Liver (tissue), 8 donors: ENCODE measurements at regions not wholly inside any gene's neighbourhood (a gene's known extent, or its start where the extent isn't known, plus 50 kb on each side); places are given as distances from the start of the nearest gene placed in this dataset.

ENCODE experiments used
- DNase-seq: peaks from one replicate; pipeline ENCODE4 v3.0.0-alpha.2; 2017; ENCODE audit warnings: low spot score
- H3K27ac ChIP-seq, 2 donors: one replicate each; pipeline ENCODE4 v1.7.0; 2013; ENCODE audit warnings: inconsistent platforms in 2 of 2, low read length in 2 of 2, control low read depth in 1 of 2, low read depth in 1 of 2, mild to moderate bottlenecking in 1 of 2
- H3K27me3 ChIP-seq, 4 donors: one replicate each; pipeline versions ENCODE4 v1.6.1 to v1.7.0; 2013; ENCODE audit warnings: low read length in 3 of 4, inconsistent platforms in 1 of 4, mild to moderate bottlenecking in 1 of 4, moderate library complexity in 1 of 4; ENCODE audit not compliant: control insufficient read depth in 4 of 4, insufficient read depth in 4 of 4
- H3K36me3 ChIP-seq, 4 donors: one replicate each; pipeline versions ENCODE4 v1.6.1 to v1.7.0; 2013; ENCODE audit warnings: low read length in 3 of 4, mild to moderate bottlenecking in 3 of 4, low read depth in 1 of 4, moderate library complexity in 1 of 4; ENCODE audit not compliant: control insufficient read depth in 4 of 4, insufficient read depth in 3 of 4
- H3K4me1 ChIP-seq, 4 donors: one replicate each; pipeline versions ENCODE4 v1.6.1 to v1.7.0; 2013; ENCODE audit warnings: low read length in 3 of 4, mild to moderate bottlenecking in 3 of 4, moderate library complexity in 1 of 4; ENCODE audit not compliant: control insufficient read depth in 4 of 4, insufficient read depth in 4 of 4
- H3K4me3 ChIP-seq, 3 donors: one replicate each; pipeline versions ENCODE4 v1.6.1 to v1.7.0; 2013; ENCODE audit warnings: low read length in 3 of 3, control low read depth in 1 of 3, low read depth in 1 of 3, mild to moderate bottlenecking in 1 of 3
- H3K9ac ChIP-seq, 2 donors: one replicate each; pipeline ENCODE4 v1.7.0; 2013; ENCODE audit warnings: low read length in 2 of 2, mild to moderate bottlenecking in 2 of 2, moderate library complexity in 2 of 2, control low read depth in 1 of 2, low read depth in 1 of 2
- H3K9me3 ChIP-seq, 4 donors: one replicate each; pipeline versions ENCODE4 v1.6.1 to v1.7.0; 2013; ENCODE audit warnings: low read length in 3 of 4; ENCODE audit not compliant: control insufficient read depth in 4 of 4
- EGR1 ChIP-seq, 2 donors: IDR thresholded peaks; 2 replicates each; pipeline ENCODE4 v1.6.1; 2016 to 2018; ENCODE audit warnings: antibody characterized with exemption in 2 of 2, low read depth in 2 of 2
- FOXA1 ChIP-seq: IDR thresholded peaks from 2 replicates; pipeline ENCODE4 v1.6.1; 2016; ENCODE audit warnings: antibody characterized with exemption
- FOXA2 ChIP-seq: IDR thresholded peaks from 2 replicates; pipeline ENCODE4 v1.6.1; 2016; ENCODE audit warnings: antibody characterized with exemption
- GABPA ChIP-seq, 2 donors: IDR thresholded peaks in 1 of 2; conservative IDR thresholded peaks in 1 of 2; 2 replicates each; pipeline ENCODE4 v1.6.1; 2016; ENCODE audit warnings: antibody characterized with exemption in 2 of 2, mild to moderate bottlenecking in 1 of 2, moderate library complexity in 1 of 2
- HNF4A ChIP-seq, 2 donors: conservative IDR thresholded peaks; 2 replicates each; pipeline ENCODE4 v1.6.1; 2016; ENCODE audit warnings: antibody characterized with exemption in 2 of 2, mild to moderate bottlenecking in 2 of 2
- HNF4G ChIP-seq: IDR thresholded peaks from 2 replicates; pipeline ENCODE4 v1.6.1; 2016; ENCODE audit warnings: antibody characterized with exemption
- NR2F2 ChIP-seq: IDR thresholded peaks from 2 replicates; pipeline ENCODE4 v1.6.1; 2016; ENCODE audit warnings: antibody characterized with exemption
- RAD21 ChIP-seq, 2 donors: IDR thresholded peaks; 2 replicates each; pipeline ENCODE4 v1.6.1; 2016; ENCODE audit warnings: antibody characterized with exemption in 2 of 2, mild to moderate bottlenecking in 2 of 2
- RXRA ChIP-seq, 2 donors: IDR thresholded peaks; 2 replicates each; pipeline ENCODE4 v1.6.1; 2017 to 2018; ENCODE audit warnings: antibody characterized with exemption in 2 of 2, mild to moderate bottlenecking in 1 of 2
- SP1 ChIP-seq: IDR thresholded peaks from 2 replicates; pipeline ENCODE4 v1.6.1; 2018; ENCODE audit warnings: antibody characterized with exemption, mild to moderate bottlenecking
- TAF1 ChIP-seq: conservative IDR thresholded peaks from 2 replicates; pipeline ENCODE4 v1.6.1; 2016; ENCODE audit warnings: antibody characterized with exemption, mild to moderate bottlenecking
- YY1 ChIP-seq: IDR thresholded peaks from 2 replicates; pipeline ENCODE4 v1.6.1; 2016; ENCODE audit warnings: antibody characterized with exemption, mild to moderate bottlenecking
- WGBS: extraction: QIAGEN DNeasy Blood & Tissue Kit; methylation state at CpG from one replicate; pipeline ENCODE4 v1.1.7; 2013; 5-methylcytosine and 5-hydroxymethylcytosine counted together
- TF ChIP-seq, protein P1 (sequence below): IDR thresholded peaks from 2 replicates; pipeline ENCODE4 v1.6.1; 2016; ENCODE audit warnings: antibody characterized with exemption
- TF ChIP-seq, protein P2 (sequence below): IDR thresholded peaks from 2 replicates; pipeline ENCODE4 v1.6.1; 2016; ENCODE audit warnings: antibody characterized with exemption, mild to moderate bottlenecking
- TF ChIP-seq, protein P3 (sequence below): IDR thresholded peaks from 2 replicates; pipeline ENCODE4 v1.6.1; 2016; ENCODE audit warnings: antibody characterized with exemption
- TF ChIP-seq, protein P4 (sequence below): IDR thresholded peaks from 2 replicates; pipeline ENCODE4 v1.6.1; 2016; ENCODE audit warnings: antibody characterized with exemption
- TF ChIP-seq, protein P5 (sequence below): fragments of 150-350 bp; IDR thresholded peaks from 2 replicates; pipeline ENCODE4 v1.5.1; 2017; ENCODE audit warnings: improper control_type of control experiment, low read depth, low read length; ENCODE audit not compliant: missing input control
- donor health status: healthy.
- donor health status: healthy.
- donor health status: healthy.
- donor health status: healthy.
- donor health status: healthy.

DNA sequence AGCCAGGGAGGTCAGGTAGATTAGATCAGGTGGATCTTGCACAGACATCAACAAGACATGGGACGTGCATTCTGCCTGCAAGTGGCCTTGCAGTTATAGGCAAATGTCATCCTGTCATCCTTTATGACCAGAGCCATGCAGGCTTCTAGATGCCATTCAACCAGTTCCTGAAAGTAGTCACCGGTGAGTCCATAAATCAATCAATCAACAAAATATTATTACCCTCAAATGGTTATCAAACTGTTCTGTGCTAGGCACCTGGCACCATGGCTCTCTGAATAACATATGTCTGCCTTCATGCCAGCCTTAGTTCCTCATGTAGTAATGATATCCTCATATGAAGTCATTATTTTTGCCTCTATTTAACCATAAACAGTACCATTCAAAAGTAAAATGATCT, 146.9 kb downstream of the TOMM20 start:
- Histone ChIP-seq H3K9me3 (no peaks in the 10 kb centered on the region), H3K27me3 (no peaks in the 10 kb centered on the region), H3K9ac (no peak overlapping the region), H3K27ac (peak overlapping the region; percentile 97 to 99), H3K4me3 (no peak overlapping the region), H3K4me1 (peaks cover 6 to 40% (median 24%) of the 10 kb centered on the region in 4 donors), H3K36me3 (no peaks in the 10 kb centered on the region)
- WGBS = 89% methylated on average over 2 of the region's 2 CpGs
- DNase-seq = no peak
- TF ChIP-seq, protein P1, sequence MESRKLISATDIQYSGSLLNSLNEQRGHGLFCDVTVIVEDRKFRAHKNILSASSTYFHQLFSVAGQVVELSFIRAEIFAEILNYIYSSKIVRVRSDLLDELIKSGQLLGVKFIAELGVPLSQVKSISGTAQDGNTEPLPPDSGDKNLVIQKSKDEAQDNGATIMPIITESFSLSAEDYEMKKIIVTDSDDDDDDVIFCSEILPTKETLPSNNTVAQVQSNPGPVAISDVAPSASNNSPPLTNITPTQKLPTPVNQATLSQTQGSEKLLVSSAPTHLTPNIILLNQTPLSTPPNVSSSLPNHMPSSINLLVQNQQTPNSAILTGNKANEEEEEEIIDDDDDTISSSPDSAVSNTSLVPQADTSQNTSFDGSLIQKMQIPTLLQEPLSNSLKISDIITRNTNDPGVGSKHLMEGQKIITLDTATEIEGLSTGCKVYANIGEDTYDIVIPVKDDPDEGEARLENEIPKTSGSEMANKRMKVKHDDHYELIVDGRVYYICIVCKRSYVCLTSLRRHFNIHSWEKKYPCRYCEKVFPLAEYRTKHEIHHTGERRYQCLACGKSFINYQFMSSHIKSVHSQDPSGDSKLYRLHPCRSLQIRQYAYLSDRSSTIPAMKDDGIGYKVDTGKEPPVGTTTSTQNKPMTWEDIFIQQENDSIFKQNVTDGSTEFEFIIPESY = no peak
- TF ChIP-seq HNF4A (conservative IDR thresholded peaks at IDR 0.05) = no peak
- TF ChIP-seq, protein P2, sequence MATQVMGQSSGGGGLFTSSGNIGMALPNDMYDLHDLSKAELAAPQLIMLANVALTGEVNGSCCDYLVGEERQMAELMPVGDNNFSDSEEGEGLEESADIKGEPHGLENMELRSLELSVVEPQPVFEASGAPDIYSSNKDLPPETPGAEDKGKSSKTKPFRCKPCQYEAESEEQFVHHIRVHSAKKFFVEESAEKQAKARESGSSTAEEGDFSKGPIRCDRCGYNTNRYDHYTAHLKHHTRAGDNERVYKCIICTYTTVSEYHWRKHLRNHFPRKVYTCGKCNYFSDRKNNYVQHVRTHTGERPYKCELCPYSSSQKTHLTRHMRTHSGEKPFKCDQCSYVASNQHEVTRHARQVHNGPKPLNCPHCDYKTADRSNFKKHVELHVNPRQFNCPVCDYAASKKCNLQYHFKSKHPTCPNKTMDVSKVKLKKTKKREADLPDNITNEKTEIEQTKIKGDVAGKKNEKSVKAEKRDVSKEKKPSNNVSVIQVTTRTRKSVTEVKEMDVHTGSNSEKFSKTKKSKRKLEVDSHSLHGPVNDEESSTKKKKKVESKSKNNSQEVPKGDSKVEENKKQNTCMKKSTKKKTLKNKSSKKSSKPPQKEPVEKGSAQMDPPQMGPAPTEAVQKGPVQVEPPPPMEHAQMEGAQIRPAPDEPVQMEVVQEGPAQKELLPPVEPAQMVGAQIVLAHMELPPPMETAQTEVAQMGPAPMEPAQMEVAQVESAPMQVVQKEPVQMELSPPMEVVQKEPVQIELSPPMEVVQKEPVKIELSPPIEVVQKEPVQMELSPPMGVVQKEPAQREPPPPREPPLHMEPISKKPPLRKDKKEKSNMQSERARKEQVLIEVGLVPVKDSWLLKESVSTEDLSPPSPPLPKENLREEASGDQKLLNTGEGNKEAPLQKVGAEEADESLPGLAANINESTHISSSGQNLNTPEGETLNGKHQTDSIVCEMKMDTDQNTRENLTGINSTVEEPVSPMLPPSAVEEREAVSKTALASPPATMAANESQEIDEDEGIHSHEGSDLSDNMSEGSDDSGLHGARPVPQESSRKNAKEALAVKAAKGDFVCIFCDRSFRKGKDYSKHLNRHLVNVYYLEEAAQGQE = no peak
- TF ChIP-seq, protein P3, sequence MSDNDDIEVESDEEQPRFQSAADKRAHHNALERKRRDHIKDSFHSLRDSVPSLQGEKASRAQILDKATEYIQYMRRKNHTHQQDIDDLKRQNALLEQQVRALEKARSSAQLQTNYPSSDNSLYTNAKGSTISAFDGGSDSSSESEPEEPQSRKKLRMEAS = no peak

DNA sequence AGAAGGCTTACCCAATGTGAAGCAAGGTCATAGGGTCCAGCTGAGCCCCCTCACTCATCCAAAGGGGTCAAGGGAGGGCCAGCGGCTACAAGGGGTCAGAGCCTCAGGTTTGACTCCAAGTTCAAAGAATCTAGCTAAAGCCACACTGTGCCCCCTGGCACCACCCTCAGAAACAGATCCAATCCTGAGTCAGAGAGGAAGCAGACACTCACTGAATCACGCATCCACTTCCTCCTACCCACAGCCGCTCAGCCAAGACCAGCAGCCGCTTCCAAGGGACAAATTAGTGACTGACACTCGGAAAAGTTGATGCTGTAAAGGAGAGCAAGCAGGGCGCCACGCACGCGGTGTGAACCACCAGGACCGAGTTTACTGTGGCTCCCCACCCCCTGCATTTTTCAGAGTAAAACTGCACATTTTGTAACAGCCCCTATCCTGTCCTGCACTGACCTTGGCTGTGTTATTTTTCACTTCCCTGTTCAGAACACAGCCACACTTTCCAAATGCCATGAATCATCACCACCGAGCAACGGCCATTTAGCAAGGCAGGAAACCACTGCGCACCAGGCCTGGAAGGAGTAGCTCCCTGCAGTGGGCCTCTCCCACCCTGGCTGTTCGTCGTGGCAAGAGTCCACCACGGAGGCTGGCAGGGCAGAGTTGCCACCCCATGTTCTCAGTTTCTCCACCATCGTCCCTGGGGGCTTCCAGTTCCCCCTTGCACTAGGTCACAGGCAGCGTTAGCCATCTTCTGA, 147.8 kb downstream of the TOMM20 start:
- Histone ChIP-seq H3K9me3 (no peaks in the 10 kb centered on the region), H3K4me1 (peaks cover 10 to 46% (median 29%) of the 10 kb centered on the region in 4 donors), H3K9ac (peak overlapping the region; percentile 4 to 46), H3K27me3 (no peaks in the 10 kb centered on the region), H3K27ac (peak overlapping the region; percentile 97 to 99), H3K36me3 (no peaks in the 10 kb centered on the region), H3K4me3 (no peak overlapping the region)
- WGBS = 57% methylated on average over 18 of the region's 18 CpGs
- no peak for DNase-seq
- TF ChIP-seq EGR1 (IDR thresholded peaks at IDR 0.05; ENCODE audit: low read depth in 2 of 2) (peak in 1 of 2 donors; percentile 59), FOXA2 (no peak), SP1 (peak; percentile 92), HNF4G (no peak), NR2F2 (peak; percentile 95), FOXA1 (peak; percentile 44), YY1 (peak; percentile 85), RAD21 (IDR thresholded peaks at IDR 0.05) (peak; percentile 57 to 69), GABPA (IDR thresholded peaks at IDR 0.05 in 1 of 2, conservative IDR thresholded peaks at IDR 0.05 in 1 of 2) (peak in 1 of 2 donors; percentile 52), RXRA (IDR thresholded peaks at IDR 0.05) (peak; percentile 83 to 89), TAF1 (no peak)
- TF ChIP-seq, protein P4, sequence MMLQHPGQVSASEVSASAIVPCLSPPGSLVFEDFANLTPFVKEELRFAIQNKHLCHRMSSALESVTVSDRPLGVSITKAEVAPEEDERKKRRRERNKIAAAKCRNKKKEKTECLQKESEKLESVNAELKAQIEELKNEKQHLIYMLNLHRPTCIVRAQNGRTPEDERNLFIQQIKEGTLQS = peak; percentile 32
- TF ChIP-seq, protein P3 = peak; percentile 82
- TF ChIP-seq, protein P5, sequence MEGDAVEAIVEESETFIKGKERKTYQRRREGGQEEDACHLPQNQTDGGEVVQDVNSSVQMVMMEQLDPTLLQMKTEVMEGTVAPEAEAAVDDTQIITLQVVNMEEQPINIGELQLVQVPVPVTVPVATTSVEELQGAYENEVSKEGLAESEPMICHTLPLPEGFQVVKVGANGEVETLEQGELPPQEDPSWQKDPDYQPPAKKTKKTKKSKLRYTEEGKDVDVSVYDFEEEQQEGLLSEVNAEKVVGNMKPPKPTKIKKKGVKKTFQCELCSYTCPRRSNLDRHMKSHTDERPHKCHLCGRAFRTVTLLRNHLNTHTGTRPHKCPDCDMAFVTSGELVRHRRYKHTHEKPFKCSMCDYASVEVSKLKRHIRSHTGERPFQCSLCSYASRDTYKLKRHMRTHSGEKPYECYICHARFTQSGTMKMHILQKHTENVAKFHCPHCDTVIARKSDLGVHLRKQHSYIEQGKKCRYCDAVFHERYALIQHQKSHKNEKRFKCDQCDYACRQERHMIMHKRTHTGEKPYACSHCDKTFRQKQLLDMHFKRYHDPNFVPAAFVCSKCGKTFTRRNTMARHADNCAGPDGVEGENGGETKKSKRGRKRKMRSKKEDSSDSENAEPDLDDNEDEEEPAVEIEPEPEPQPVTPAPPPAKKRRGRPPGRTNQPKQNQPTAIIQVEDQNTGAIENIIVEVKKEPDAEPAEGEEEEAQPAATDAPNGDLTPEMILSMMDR = no peak
- TF ChIP-seq, protein P2 = peak; percentile 63
- TF ChIP-seq, protein P1 = no peak
